ENCODE measurements at regions not wholly inside any gene's neighbourhood (a gene's known extent, or its start where the extent isn't known, plus 50 kb on each side); places are given as distances from the start of the nearest gene placed in this dataset.

DNA sequence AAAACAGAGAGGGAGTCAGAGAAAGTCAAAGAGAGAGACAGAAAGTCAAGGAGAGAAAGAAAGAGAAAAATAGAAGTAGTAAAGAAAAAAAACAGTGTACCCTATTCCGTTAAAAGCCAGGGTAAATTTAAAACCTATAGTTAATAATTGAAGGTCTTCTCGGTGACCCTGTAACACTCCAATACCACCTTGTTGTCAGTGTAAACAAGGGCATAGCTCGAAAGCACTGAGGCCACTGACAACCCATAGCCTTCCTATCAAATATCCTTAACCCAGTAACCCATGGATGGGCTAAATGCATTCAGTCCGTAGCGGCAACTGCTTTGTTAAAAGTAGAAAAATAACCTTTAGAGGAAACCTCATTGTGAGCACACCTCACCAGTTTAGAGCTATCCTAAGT, 100.4 kb downstream of the ZNF467 start:
- H3K79me2 ChIP-seq (ENCODE audit: control insufficient read depth, insufficient read depth, low read length) = no peaks in the 10 kb centered on the region
- dilution Hi-C loops (cut with MboI; ENCODE audit: extremely low pct_ligation_motif_present, low sequenced_read_pairs) = no loop called here
- POLR2A ChIA-PET = no interaction called here
- no peak overlapping the region for H3K4me3 ChIP-seq (replicated peaks in 1 of 3; ENCODE audit: insufficient read depth in 1 of 3, low read depth in 1 of 3, low read length in 3 of 3)
- BruUV-seq (replicated peaks) = no TSS peak
- CTCF ChIA-PET = no interaction called here
- intact Hi-C loops (cut with micrococcal nuclease) = no loop called here
- H3K9ac ChIP-seq (replicated peaks; ENCODE audit: extremely low read depth, insufficient read depth, low read length) = no peak overlapping the region
- H3K36me3 ChIP-seq (ENCODE audit: control insufficient read depth in 2 of 2, extremely low read depth in 1 of 2, insufficient read depth in 2 of 2, low read length in 2 of 2) = no peaks in the 10 kb centered on the region
- no peak overlapping the region for H3K4me2 ChIP-seq (ENCODE audit: insufficient read depth, low read length)
- H3K9me3 ChIP-seq (replicated peaks; ENCODE audit: control insufficient read depth, insufficient read depth, low read length) = no peaks in the 10 kb centered on the region
- H2AFZ ChIP-seq (ENCODE audit: low read depth, low read length) = no peak overlapping the region
- peaks cover 3 to 5% of the 10 kb centered on the region in 2 experiments for H3K27me3 ChIP-seq (ENCODE audit: control insufficient read depth in 2 of 2, insufficient read depth in 2 of 2, low read length in 2 of 2)
- H3K27ac ChIP-seq (ENCODE audit: insufficient read depth, low read depth, low read length) = no peak overlapping the region
- no peaks in the 10 kb centered on the region for H3K4me1 ChIP-seq (ENCODE audit: control insufficient read depth, extremely low read depth, insufficient read depth, low read length)
- no peaks in the 10 kb centered on the region for H4K20me1 ChIP-seq (replicated peaks; ENCODE audit: control insufficient read depth, extremely low read depth, insufficient read depth, low read length)
- no peaks in the 10 kb centered on the region for H3K9me1 ChIP-seq (replicated peaks; ENCODE audit: control insufficient read depth, extremely low read depth, insufficient read depth, low read length)
- no peak for DNase-seq (ENCODE audit: low read depth, low spot score)
- FAIRE-seq = no peak
- TF ChIP-seq MYC (IDR thresholded peaks at IDR 0.05; ENCODE audit: low read depth, low read length) (no peak), FOS (IDR thresholded peaks at IDR 0.05; ENCODE audit: borderline replicate concordance, insufficient read depth, low read length) (no peak), POLR2A (IDR thresholded peaks at IDR 0.05; ENCODE audit: low read depth, low read length) (no peak), JUN (IDR thresholded peaks at IDR 0.05; ENCODE audit: borderline replicate concordance, insufficient read depth, insufficient read length, low read depth) (no peak), EZH2 (IDR thresholded peaks at IDR 0.05; ENCODE audit: borderline replicate concordance, low read depth, low read length, severe bottlenecking) (no peak), GATA2 (IDR thresholded peaks at IDR 0.05; ENCODE audit: insufficient read depth, insufficient read length, low read depth, low read length) (no peak), POLR2AphosphoS5 (IDR thresholded peaks at IDR 0.05; ENCODE audit: insufficient read depth, low read depth, low read length) (no peak)
- TF ChIP-seq, protein P1, sequence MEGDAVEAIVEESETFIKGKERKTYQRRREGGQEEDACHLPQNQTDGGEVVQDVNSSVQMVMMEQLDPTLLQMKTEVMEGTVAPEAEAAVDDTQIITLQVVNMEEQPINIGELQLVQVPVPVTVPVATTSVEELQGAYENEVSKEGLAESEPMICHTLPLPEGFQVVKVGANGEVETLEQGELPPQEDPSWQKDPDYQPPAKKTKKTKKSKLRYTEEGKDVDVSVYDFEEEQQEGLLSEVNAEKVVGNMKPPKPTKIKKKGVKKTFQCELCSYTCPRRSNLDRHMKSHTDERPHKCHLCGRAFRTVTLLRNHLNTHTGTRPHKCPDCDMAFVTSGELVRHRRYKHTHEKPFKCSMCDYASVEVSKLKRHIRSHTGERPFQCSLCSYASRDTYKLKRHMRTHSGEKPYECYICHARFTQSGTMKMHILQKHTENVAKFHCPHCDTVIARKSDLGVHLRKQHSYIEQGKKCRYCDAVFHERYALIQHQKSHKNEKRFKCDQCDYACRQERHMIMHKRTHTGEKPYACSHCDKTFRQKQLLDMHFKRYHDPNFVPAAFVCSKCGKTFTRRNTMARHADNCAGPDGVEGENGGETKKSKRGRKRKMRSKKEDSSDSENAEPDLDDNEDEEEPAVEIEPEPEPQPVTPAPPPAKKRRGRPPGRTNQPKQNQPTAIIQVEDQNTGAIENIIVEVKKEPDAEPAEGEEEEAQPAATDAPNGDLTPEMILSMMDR (IDR thresholded peaks at IDR 0.05; ENCODE audit: extremely low read depth in 1 of 2, insufficient read depth in 1 of 2, low read depth in 1 of 2, low read length in 2 of 2) = no peak
- TF ChIP-seq, protein P2, sequence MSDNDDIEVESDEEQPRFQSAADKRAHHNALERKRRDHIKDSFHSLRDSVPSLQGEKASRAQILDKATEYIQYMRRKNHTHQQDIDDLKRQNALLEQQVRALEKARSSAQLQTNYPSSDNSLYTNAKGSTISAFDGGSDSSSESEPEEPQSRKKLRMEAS (IDR thresholded peaks at IDR 0.05; ENCODE audit: insufficient read depth, insufficient read length) = no peak
